ENCODE measurements at regions not wholly inside any gene's neighbourhood (a gene's known extent, or its start where the extent isn't known, plus 50 kb on each side); places are given as distances from the start of the nearest gene placed in this dataset.

GRCh38 chr4:28402751-28403150 lies 1542.1 kb downstream of the STIM2 start:
- TF ChIP-seq CTCF (IDR thresholded peaks at IDR 0.05): no peak
- no peak for TF ChIP-seq ZFX (IDR thresholded peaks at IDR 0.05; ENCODE audit: borderline replicate concordance)
- no peak overlapping the region for H3K27ac ChIP-seq

GRCh38 chr4:28421221-28421620 lies 1560.6 kb downstream of the STIM2 start:
- no peak for TF ChIP-seq ZFX (IDR thresholded peaks at IDR 0.05; ENCODE audit: borderline replicate concordance)
- no peak for TF ChIP-seq CTCF (IDR thresholded peaks at IDR 0.05)
- H3K27ac ChIP-seq: no peak overlapping the region

- TF ChIP-seq ZFX (IDR thresholded peaks at IDR 0.05; ENCODE audit: borderline replicate concordance): no peak
- no peak for TF ChIP-seq CTCF (IDR thresholded peaks at IDR 0.05)
- H3K27ac ChIP-seq: no peak overlapping the region
These were observed 1565.6 kb downstream of the STIM2 start for GRCh38 chr4:28426251-28426650.

GRCh38 chr4:28427306-28428085 lies 1566.9 kb downstream of the STIM2 start:
- no peak overlapping the region for H3K27ac ChIP-seq
- no peak for TF ChIP-seq CTCF (IDR thresholded peaks at IDR 0.05)
- TF ChIP-seq ZFX (IDR thresholded peaks at IDR 0.05; ENCODE audit: borderline replicate concordance): no peak

- no peak for TF ChIP-seq ZFX (IDR thresholded peaks at IDR 0.05; ENCODE audit: borderline replicate concordance)
- no peak for TF ChIP-seq CTCF (IDR thresholded peaks at IDR 0.05)
- H3K27ac ChIP-seq: no peak overlapping the region
These were observed 1571.8 kb downstream of the STIM2 start for GRCh38 chr4:28432348-28433025.

- H3K27ac ChIP-seq: no peak overlapping the region
- TF ChIP-seq ZFX (IDR thresholded peaks at IDR 0.05; ENCODE audit: borderline replicate concordance) (no peak), CTCF (IDR thresholded peaks at IDR 0.05) (no peak)
These were observed 1574.7 kb downstream of the STIM2 start for GRCh38 chr4:28435314-28435713.
